Effector CD4-positive, alpha-beta T cell (primary cell): ENCODE measurements at regions not wholly inside any gene's neighbourhood (a gene's known extent, or its start where the extent isn't known, plus 50 kb on each side); places are given as distances from the start of the nearest gene placed in this dataset.

Experiments
- DNase-seq: peaks from one replicate; pipeline ENCODE4 v3.0.0-alpha.2; 2020

DNA sequence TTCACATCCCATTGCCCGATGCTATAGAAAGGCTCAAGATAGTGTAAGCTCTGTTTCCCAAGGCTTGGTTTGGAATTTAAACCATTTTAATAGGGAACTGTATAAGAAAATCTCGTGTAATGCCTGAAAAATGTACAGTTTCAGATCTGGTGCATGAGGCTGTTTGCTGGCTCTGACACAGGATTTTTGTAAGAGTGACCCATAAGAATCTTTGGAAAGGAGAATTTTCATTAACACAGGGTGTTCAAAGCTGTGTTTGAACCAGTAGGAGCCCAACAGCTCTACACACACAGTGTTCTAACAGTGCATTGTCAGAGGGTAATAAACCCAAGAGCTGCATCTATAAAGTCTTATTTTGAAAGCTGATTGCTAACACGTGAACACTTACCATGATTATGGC is 293.5 kb downstream of the PRL start:
- no peak for DNase-seq

DNA sequence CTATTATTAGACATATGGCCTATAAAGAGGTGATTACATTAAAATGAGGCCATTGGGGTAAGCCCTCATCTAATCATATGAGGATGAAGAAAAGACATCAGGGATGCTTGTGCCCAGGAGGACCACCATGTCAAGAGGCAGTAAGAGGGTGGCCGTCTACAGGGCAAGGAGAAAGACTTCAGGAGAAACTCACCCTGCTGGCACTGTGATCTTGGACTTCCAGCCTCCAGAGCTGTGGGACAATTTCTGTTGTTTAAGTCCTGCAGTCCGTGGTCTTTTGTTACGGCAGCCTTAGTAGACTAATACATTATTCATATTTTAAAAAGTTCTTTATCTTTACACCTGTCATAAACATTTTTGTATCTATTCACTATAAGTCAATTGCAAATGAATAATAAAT is 290.0 kb downstream of the PRL start:
- no peak for DNase-seq

GRCh38 chr6:22007469-22007868 is 289.4 kb downstream of the PRL start:
- DNase-seq: no peak

DNA sequence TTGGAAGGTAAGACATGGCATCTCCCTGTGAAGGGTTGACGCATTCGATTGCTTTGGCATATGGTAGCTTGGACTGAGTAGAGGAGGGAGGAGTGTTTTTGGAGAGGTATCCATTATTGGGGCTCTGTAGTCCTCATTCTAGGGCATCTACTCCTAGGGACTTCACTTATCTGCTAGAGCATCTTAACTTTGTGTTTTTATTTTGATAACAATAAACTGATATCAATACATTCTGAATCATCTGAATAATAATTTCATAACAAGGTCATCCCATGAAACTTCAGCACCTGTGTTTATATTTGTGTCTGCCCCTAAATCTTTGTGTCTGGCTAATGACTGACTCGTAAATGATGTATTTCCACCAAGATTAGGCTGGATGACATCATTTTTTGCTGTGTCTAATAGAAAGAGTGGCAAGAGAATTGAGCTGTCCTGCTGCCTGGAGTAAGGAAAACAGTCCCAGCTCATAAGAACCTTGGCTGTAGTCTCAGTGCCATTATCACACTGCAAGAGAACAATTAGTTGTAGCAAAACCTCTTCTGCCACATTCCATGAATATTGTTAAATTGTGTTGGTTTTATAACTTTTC is 288.5 kb downstream of the PRL start:
- no peak for DNase-seq

- no peak for DNase-seq
Observed at GRCh38 chr6:22010102-22010501, 286.7 kb downstream of the PRL start.

DNA sequence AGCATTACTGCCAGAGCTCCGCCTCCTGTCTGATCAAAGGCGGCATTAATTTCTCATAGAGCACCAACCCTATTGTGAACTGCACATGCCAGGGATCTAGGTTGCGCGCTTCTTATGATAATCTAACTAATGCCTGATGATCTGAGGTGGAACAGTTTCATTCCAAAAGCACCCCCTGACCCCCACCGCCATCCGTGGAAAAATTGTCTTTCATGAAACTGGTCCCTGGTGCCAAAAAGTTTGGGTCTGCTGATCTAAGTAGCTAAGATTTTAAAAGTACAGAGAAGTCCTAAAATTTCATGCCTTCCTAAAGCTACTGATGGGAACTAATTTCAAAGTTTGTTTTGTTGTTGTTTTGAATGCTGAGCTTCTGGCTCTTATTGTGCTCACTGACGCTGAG is 281.6 kb downstream of the PRL start:
- no peak for DNase-seq

- DNase-seq: no peak
Observed at GRCh38 chr6:22015944-22016343, 280.9 kb downstream of the PRL start.

- no peak for DNase-seq
Observed at GRCh38 chr6:22017272-22017671, 279.6 kb downstream of the PRL start.

GRCh38 chr6:22017766-22018165 is 279.1 kb downstream of the PRL start:
- no peak for DNase-seq

GRCh38 chr6:22019857-22020256 is 277.0 kb downstream of the PRL start:
- DNase-seq: no peak

DNA sequence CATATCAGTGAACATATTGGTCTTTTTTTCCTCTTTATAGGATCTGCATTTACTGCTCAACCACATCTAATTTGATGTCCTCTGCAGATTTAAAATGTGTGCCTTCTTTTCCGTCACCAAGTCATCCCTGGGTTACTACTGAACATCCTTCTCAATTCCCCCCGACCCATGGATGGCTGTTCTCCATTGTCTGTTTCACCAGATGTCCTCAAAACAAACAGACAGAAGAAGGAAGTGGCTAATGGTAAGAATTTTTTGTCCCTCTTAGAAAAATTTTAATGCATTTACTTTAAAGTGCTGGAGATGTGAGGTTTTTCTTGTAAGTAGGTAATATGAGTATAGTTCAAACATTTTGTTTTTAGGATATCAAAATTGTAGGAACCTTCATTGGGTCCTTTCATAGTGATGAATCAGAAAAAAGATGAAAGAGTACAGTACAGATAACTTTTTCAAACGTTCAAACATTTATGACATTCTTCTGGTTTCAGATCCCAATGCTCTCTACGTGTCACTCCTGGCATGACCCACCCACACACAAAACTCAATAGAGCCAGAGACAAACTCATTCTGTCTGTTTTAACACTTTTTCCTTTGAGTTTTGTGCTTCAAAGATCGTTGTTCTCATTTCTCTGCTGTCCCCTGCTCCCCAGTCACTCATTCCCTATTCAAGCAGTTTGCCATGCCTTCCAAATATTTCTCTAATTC is 276.4 kb downstream of the PRL start:
- no peak for DNase-seq

GRCh38 chr6:22021966-22022365 is 274.9 kb downstream of the PRL start:
- no peak for DNase-seq

DNA sequence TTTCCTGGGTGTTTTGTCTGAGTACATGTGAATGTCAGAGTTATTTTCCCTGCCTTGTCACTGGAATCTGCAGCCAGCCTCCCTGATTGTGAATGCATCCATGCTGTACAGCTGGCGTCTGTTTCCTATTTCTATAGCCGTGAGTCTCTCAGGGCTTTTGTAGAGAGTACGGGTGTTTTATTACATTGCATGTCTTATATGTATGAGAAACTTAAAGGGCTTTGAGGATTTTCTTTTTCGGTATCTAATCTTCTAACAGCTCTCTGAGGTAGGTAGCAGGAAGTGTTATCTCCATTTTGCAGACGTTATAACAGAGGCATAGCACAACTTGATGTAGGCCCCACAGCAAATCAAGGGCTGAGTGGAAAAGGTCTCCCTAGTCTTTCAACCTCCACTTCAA is 272.9 kb downstream of the PRL start:
- DNase-seq: no peak

GRCh38 chr6:22024973-22025467 is 271.8 kb downstream of the PRL start:
- DNase-seq: no peak

DNA sequence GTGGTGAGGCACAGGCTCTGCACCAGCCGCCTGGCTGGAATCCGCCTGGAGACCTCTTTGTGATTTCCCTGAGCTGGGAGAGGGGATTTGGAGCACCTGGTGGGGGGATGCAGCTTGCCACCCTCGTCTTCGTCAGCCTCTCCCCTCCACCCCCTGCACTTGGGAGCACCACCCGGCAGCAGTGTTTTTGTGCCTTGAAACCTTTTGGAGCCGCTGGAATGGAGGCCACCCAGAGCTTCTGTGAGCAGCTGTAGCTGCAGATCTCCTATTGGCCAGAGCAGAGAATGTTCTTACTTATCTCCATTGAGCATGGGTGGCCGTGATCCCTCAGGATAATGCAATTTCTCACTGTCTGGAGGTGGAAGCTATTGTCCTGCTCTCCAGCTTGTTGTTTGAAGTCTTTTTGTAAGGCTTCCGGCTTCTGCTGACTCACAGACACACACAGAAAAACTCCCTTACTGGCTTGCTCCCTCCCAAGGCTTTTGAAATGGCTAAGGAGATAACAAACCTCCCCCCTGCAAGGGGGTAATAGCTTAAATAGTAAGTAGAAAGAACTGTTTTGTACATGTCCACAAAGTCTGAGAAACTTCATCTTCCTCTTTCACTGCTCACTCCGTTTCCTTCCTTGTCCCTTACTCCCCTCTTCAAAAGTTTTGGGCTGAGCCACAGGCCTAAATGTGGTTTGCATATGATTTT is 271.2 kb downstream of the PRL start:
- DNase-seq: no peak

- DNase-seq: no peak
Observed at GRCh38 chr6:22026164-22026678, 270.6 kb downstream of the PRL start.

- no peak for DNase-seq
Observed at GRCh38 chr6:22027040-22027725, 269.7 kb downstream of the PRL start.

GRCh38 chr6:22028403-22029090 is 268.3 kb downstream of the PRL start:
- DNase-seq: no peak

GRCh38 chr6:22029171-22029570 is 267.7 kb downstream of the PRL start:
- DNase-seq: no peak

- DNase-seq: no peak
Observed at GRCh38 chr6:22030730-22031619, 265.9 kb downstream of the PRL start.

DNA sequence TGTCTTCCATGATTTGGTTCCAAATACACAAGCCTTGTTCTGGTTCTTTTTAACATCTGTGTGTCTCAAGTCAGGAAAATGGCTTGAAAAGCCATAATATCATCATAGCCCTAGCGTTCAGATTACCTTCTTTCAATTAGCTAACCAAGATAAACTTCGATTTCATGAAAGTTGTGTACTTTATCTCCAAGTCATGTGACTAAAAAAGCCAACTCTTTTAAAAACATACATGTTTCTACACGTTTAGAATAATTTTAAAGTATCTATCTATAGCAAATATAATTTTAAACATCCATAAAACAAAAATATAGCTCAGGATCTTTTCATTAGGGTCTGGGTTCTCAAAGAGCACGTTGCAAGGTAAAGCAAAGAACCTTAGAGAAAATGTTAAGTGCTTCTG is 261.1 kb downstream of the PRL start:
- DNase-seq: no peak

GRCh38 chr6:22036275-22036674 is 260.6 kb downstream of the PRL start:
- no peak for DNase-seq
